ENCODE measurements at regions not wholly inside any gene's neighbourhood (a gene's known extent, or its start where the extent isn't known, plus 50 kb on each side); places are given as distances from the start of the nearest gene placed in this dataset.

GRCh38 chrX:20913760-20914159 is 460.5 kb upstream of the CNKSR2 start:
- TF ChIP-seq CTCF (IDR thresholded peaks at IDR 0.05; ENCODE audit: insufficient read depth, low read depth, low read length) (no peak), EZH2 (IDR thresholded peaks at IDR 0.05; ENCODE audit: insufficient read depth, low read length) (no peak)

Measured in astrocyte (in vitro differentiated cells and primary cell).